ENCODE measurements at regions not wholly inside any gene's neighbourhood (a gene's known extent, or its start where the extent isn't known, plus 50 kb on each side); places are given as distances from the start of the nearest gene placed in this dataset.

DNA sequence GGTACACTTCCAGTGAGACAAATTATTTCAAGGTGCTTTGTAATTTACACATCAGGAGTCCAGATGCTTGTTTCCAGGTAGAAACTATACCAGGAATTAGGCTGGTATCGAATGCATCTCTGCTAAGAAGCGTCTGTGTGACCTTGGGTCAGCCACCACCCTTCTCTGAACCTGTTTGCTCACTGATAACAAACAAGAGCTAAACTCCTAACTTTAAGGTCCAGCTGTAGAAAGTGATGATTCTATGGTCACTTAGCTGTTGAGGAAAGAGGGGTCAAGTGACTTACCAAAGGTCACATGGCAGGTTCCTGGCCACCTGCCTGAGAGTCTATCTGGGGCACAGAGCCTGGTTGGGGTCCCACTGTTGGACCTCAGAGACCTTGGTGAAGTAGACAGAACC, 95.4 kb downstream of the HIF1AN start:
- Histone ChIP-seq H3K27ac (ENCODE audit: low read length in 2 of 2) (no peak overlapping the region), H3K4me2 (replicated peaks; ENCODE audit: low read depth, low read length, poor library complexity, severe bottlenecking) (no peak overlapping the region), H2AFZ (ENCODE audit: insufficient read depth, low read depth, low read length, poor library complexity, severe bottlenecking) (no peak overlapping the region), H3K4me3 (ENCODE audit: control extremely low read depth in 1 of 5, extremely low read depth in 1 of 5, insufficient read depth in 1 of 5, low read depth in 2 of 5, low read length in 4 of 5) (no peak overlapping the region), H3K79me2 (ENCODE audit: control insufficient read depth, insufficient read depth, low read length) (no peaks in the 10 kb centered on the region), H3K36me3 (replicated peaks in 1 of 2; ENCODE audit: control extremely low read depth in 1 of 2, control insufficient read depth in 1 of 2, extremely low read depth in 1 of 2, insufficient read depth in 2 of 2, low read length in 1 of 2) (no peaks in the 10 kb centered on the region), H3K27me3 (replicated peaks in 1 of 4; ENCODE audit: control extremely low read depth in 1 of 4, control insufficient read depth in 3 of 4, insufficient read depth in 4 of 4, low read length in 3 of 4) (peaks cover 0 to 10% (median 6%) of the 10 kb centered on the region in 4 experiments), H4K20me1 (ENCODE audit: control insufficient read depth, insufficient read depth, low read length, poor library complexity, severe bottlenecking) (no peaks in the 10 kb centered on the region), H3K9ac (ENCODE audit: low read length) (no peak overlapping the region), H3K9me3 (ENCODE audit: control extremely low read depth in 1 of 3, control insufficient read depth in 2 of 3, insufficient read depth in 1 of 3, low read length in 2 of 3) (no peaks in the 10 kb centered on the region), H3K4me1 (ENCODE audit: control insufficient read depth in 2 of 2, insufficient read depth in 2 of 2, low read length in 2 of 2) (no peaks in the 10 kb centered on the region)
- H3K4me1 Mint-ChIP-seq, result no peaks in the 10 kb centered on the region
- no peak overlapping the region for H3K4me3 Mint-ChIP-seq
- CTCF ChIA-PET, result no interaction called here
- no peak for DNase-seq
- peaks cover 32% of the 10 kb centered on the region for H3K27me3 Mint-ChIP-seq
- no peak overlapping the region for H3K27ac Mint-ChIP-seq
- no peak for TF ChIP-seq EZH2 (IDR thresholded peaks at IDR 0.05; ENCODE audit: borderline replicate concordance, insufficient read depth, low read depth, low read length, poor library complexity, severe bottlenecking)
- TF ChIP-seq, protein P1, sequence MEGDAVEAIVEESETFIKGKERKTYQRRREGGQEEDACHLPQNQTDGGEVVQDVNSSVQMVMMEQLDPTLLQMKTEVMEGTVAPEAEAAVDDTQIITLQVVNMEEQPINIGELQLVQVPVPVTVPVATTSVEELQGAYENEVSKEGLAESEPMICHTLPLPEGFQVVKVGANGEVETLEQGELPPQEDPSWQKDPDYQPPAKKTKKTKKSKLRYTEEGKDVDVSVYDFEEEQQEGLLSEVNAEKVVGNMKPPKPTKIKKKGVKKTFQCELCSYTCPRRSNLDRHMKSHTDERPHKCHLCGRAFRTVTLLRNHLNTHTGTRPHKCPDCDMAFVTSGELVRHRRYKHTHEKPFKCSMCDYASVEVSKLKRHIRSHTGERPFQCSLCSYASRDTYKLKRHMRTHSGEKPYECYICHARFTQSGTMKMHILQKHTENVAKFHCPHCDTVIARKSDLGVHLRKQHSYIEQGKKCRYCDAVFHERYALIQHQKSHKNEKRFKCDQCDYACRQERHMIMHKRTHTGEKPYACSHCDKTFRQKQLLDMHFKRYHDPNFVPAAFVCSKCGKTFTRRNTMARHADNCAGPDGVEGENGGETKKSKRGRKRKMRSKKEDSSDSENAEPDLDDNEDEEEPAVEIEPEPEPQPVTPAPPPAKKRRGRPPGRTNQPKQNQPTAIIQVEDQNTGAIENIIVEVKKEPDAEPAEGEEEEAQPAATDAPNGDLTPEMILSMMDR (IDR thresholded peaks at IDR 0.05), result no peak
- intact Hi-C loops (cut with micrococcal nuclease), result no loop called here
- POLR2A ChIA-PET, result no interaction called here
- ATAC-seq (ENCODE audit: low read depth), result no peak
- H3K9me3 Mint-ChIP-seq (ENCODE audit: insufficient read depth), result no peaks in the 10 kb centered on the region
- WGBS (ENCODE audit: insufficient coverage), result no CpG with 5 or more reads among the region's 2 CpGs

DNA sequence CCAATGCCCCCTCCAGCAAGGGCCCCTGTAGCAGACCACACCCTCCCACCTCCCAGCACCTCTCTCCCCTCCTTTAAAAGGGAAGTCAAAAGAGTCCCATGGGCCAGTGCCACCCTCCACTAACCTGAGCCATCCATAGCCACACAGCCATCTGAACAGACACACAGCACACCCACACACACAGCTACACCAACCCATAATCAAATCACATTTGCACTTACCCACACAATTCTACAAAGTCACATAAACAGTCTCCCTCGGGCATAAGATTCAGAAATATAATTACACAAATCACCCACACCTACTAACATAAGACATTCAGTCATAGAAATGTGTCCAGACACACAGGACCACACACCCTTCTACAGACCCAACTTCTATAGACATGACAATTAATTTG, 96.3 kb downstream of the HIF1AN start:
- intact Hi-C loops (cut with micrococcal nuclease), result no loop called here
- DNase-seq, result no peak
- no peaks in the 10 kb centered on the region for H3K79me2 ChIP-seq (ENCODE audit: control insufficient read depth, insufficient read depth, low read length)
- peaks cover 0 to 9% (median 5%) of the 10 kb centered on the region in 4 experiments for H3K27me3 ChIP-seq (replicated peaks in 1 of 4; ENCODE audit: control extremely low read depth in 1 of 4, control insufficient read depth in 3 of 4, insufficient read depth in 4 of 4, low read length in 3 of 4)
- no peaks in the 10 kb centered on the region for H3K36me3 ChIP-seq (replicated peaks in 1 of 2; ENCODE audit: control extremely low read depth in 1 of 2, control insufficient read depth in 1 of 2, extremely low read depth in 1 of 2, insufficient read depth in 2 of 2, low read length in 1 of 2)
- H3K9ac ChIP-seq (ENCODE audit: low read length), result no peak overlapping the region
- ATAC-seq (ENCODE audit: low read depth), result no peak
- H3K27ac Mint-ChIP-seq, result no peak overlapping the region
- H3K4me2 ChIP-seq (replicated peaks; ENCODE audit: low read depth, low read length, poor library complexity, severe bottlenecking), result no peak overlapping the region
- 56% methylated on average over 1 of the region's 1 CpG for WGBS (ENCODE audit: insufficient coverage)
- no peaks in the 10 kb centered on the region for H3K4me1 Mint-ChIP-seq
- no peaks in the 10 kb centered on the region for H4K20me1 ChIP-seq (ENCODE audit: control insufficient read depth, insufficient read depth, low read length, poor library complexity, severe bottlenecking)
- H3K9me3 ChIP-seq (ENCODE audit: control extremely low read depth in 1 of 3, control insufficient read depth in 2 of 3, insufficient read depth in 1 of 3, low read length in 2 of 3), result no peaks in the 10 kb centered on the region
- POLR2A ChIA-PET, result no interaction called here
- peaks cover 32% of the 10 kb centered on the region for H3K27me3 Mint-ChIP-seq
- H3K27ac ChIP-seq (ENCODE audit: low read length in 2 of 2), result no peak overlapping the region
- H3K9me3 Mint-ChIP-seq (ENCODE audit: insufficient read depth), result no peaks in the 10 kb centered on the region
- no peak overlapping the region for H3K4me3 Mint-ChIP-seq
- H2AFZ ChIP-seq (ENCODE audit: insufficient read depth, low read depth, low read length, poor library complexity, severe bottlenecking), result no peak overlapping the region
- CTCF ChIA-PET, result interaction anchor here (0.7 kb wide), 1 partner anchor 1207 kb away, joined by 4 read pairs; no protein-coding TSS in a partner anchor
- no peaks in the 10 kb centered on the region for H3K4me1 ChIP-seq (ENCODE audit: control insufficient read depth in 2 of 2, insufficient read depth in 2 of 2, low read length in 2 of 2)
- TF ChIP-seq, protein P1 (IDR thresholded peaks at IDR 0.05), result no peak
- no peak for TF ChIP-seq EZH2 (IDR thresholded peaks at IDR 0.05; ENCODE audit: borderline replicate concordance, insufficient read depth, low read depth, low read length, poor library complexity, severe bottlenecking)
- no peak overlapping the region for H3K4me3 ChIP-seq (ENCODE audit: control extremely low read depth in 1 of 5, extremely low read depth in 1 of 5, insufficient read depth in 1 of 5, low read depth in 2 of 5, low read length in 4 of 5)
